ENCODE measurements at regions not wholly inside any gene's neighbourhood (a gene's known extent, or its start where the extent isn't known, plus 50 kb on each side); places are given as distances from the start of the nearest gene placed in this dataset.
"Not testable (repeated sequence)": the region's sequence is repeated elsewhere in the genome, so short reads cannot be mapped to it uniquely, and the experiment has no call there.

DNA sequence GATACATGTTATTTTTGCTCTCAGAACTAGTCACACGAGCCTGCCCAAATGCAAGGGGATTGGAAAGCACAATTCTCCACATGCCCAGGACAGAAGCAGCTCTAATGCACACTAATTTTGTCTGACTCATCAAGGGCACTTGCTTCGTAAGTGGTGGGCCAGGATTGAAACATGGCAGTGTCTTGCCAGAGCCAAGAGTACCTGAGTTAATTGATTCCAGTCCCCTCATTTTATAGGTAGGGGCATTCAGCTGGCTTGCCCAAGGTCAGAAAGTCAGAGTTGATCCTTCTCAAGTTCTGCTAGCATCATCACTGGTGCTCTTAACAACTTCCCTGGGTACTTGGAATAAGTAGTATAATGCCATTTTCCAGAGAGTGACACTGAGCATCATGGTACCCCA is 356.1 kb downstream of the ZNF326 start:
- Histone ChIP-seq H3K27ac (no peak overlapping the region), H3K27me3 (replicated peaks) (no peaks in the 10 kb centered on the region), H3K36me3 (replicated peaks) (no peaks in the 10 kb centered on the region), H3K4me3 (ENCODE audit: low read depth, low read length) (no peak overlapping the region)
- TF ChIP-seq, protein P1, sequence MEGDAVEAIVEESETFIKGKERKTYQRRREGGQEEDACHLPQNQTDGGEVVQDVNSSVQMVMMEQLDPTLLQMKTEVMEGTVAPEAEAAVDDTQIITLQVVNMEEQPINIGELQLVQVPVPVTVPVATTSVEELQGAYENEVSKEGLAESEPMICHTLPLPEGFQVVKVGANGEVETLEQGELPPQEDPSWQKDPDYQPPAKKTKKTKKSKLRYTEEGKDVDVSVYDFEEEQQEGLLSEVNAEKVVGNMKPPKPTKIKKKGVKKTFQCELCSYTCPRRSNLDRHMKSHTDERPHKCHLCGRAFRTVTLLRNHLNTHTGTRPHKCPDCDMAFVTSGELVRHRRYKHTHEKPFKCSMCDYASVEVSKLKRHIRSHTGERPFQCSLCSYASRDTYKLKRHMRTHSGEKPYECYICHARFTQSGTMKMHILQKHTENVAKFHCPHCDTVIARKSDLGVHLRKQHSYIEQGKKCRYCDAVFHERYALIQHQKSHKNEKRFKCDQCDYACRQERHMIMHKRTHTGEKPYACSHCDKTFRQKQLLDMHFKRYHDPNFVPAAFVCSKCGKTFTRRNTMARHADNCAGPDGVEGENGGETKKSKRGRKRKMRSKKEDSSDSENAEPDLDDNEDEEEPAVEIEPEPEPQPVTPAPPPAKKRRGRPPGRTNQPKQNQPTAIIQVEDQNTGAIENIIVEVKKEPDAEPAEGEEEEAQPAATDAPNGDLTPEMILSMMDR (IDR thresholded peaks at IDR 0.05; ENCODE audit: low read depth, low read length, missing control alignments), result no peak
- no peak for DNase-seq
- in situ Hi-C loops (cut with HindIII; ENCODE audit: low pct_ligation_motif_present, low sequenced_read_pairs), result no loop called here

DNA sequence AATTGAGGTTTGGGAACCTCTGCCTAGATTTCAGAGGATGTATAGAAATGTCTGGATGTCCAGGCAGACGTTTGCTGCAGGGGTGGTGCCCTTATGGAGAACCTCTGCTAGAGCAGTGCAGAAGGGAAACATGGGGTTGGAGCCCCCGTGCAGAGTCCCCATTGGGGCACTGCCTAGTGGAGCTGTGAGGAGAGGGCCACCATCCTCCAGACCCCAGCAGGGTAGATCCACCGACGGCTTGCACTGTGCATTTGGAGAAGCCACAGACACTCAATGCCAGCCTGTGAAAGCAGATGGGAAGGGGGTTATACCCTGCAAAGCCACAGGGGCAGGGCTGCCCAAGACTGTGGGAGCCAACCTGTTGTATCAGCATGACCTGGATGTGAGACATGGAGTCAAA is 354.6 kb downstream of the ZNF326 start:
- in situ Hi-C loops (cut with HindIII; ENCODE audit: low pct_ligation_motif_present, low sequenced_read_pairs), result no loop called here
- TF ChIP-seq, protein P1 (IDR thresholded peaks at IDR 0.05; ENCODE audit: low read depth, low read length, missing control alignments), result no peak
- DNase-seq, result no peak
- Histone ChIP-seq H3K27ac (no peak overlapping the region), H3K4me3 (ENCODE audit: low read depth, low read length) (no peak overlapping the region), H3K36me3 (replicated peaks) (no peaks in the 10 kb centered on the region), H3K27me3 (replicated peaks) (no peaks in the 10 kb centered on the region)

- Histone ChIP-seq H3K27me3 (replicated peaks) (no peaks in the 10 kb centered on the region), H3K27ac (no peak overlapping the region), H3K4me3 (ENCODE audit: low read depth, low read length) (no peak overlapping the region), H3K36me3 (replicated peaks) (no peaks in the 10 kb centered on the region)
- TF ChIP-seq, protein P1 (IDR thresholded peaks at IDR 0.05; ENCODE audit: low read depth, low read length, missing control alignments), result no peak
- no peak for DNase-seq
- in situ Hi-C loops (cut with HindIII; ENCODE audit: low pct_ligation_motif_present, low sequenced_read_pairs), result no loop called here
Measured at GRCh38 chr1:90348934-90349333, 354.0 kb downstream of the ZNF326 start.

GRCh38 chr1:90348459-90348858 is 353.5 kb downstream of the ZNF326 start:
- in situ Hi-C loops (cut with HindIII; ENCODE audit: low pct_ligation_motif_present, low sequenced_read_pairs); DNase-seq; H3K27ac ChIP-seq: not testable (repeated sequence)

GRCh38 chr1:90347366-90347765 is 352.5 kb downstream of the ZNF326 start:
- H3K36me3 ChIP-seq (replicated peaks), result no peaks in the 10 kb centered on the region
- H3K4me3 ChIP-seq (ENCODE audit: low read depth, low read length), result no peak overlapping the region
- no peak overlapping the region for H3K27ac ChIP-seq
- no peak for DNase-seq
- in situ Hi-C loops (cut with HindIII; ENCODE audit: low pct_ligation_motif_present, low sequenced_read_pairs), result no loop called here
- H3K27me3 ChIP-seq (replicated peaks), result no peaks in the 10 kb centered on the region
- TF ChIP-seq, protein P1 (IDR thresholded peaks at IDR 0.05; ENCODE audit: low read depth, low read length, missing control alignments), result no peak

More at GRCh38 chr1:90348459-90348858, 353.5 kb downstream of the ZNF326 start:
- H3K4me3 ChIP-seq (ENCODE audit: low read depth, low read length); H3K27me3 ChIP-seq (replicated peaks); H3K36me3 ChIP-seq (replicated peaks): not testable (repeated sequence)

- H3K27ac ChIP-seq, result no peak overlapping the region
- no peak overlapping the region for H3K4me3 ChIP-seq (ENCODE audit: low read depth, low read length)
- H3K27me3 ChIP-seq (replicated peaks), result no peaks in the 10 kb centered on the region
- no peaks in the 10 kb centered on the region for H3K36me3 ChIP-seq (replicated peaks)
- DNase-seq, result no peak
- in situ Hi-C loops (cut with HindIII; ENCODE audit: low pct_ligation_motif_present, low sequenced_read_pairs), result no loop called here
- TF ChIP-seq, protein P1 (IDR thresholded peaks at IDR 0.05; ENCODE audit: low read depth, low read length, missing control alignments), result no peak
Measured at GRCh38 chr1:90346757-90347156, 351.8 kb downstream of the ZNF326 start.

All from brain microvascular endothelial cell (primary cell).